ENCODE measurements at regions not wholly inside any gene's neighbourhood (a gene's known extent, or its start where the extent isn't known, plus 50 kb on each side); places are given as distances from the start of the nearest gene placed in this dataset.

- Histone ChIP-seq H3K27ac (ENCODE audit: low read depth in 1 of 2, low read length in 2 of 2) (no peak overlapping the region), H3K9me3 (ENCODE audit: control insufficient read depth in 1 of 2, insufficient read depth in 1 of 2, low read length in 2 of 2) (no peaks in the 10 kb centered on the region), H3K4me3 (ENCODE audit: low read length) (no peak overlapping the region), H3K27me3 (ENCODE audit: control insufficient read depth in 1 of 2, insufficient read depth in 2 of 2, low read length in 2 of 2) (no peaks in the 10 kb centered on the region), H3K36me3 (ENCODE audit: insufficient read depth, low read length) (no peaks in the 10 kb centered on the region), H3K4me1 (ENCODE audit: insufficient read depth, low read length) (no peaks in the 10 kb centered on the region)
- CTCF ChIA-PET, result interaction anchor here (1.5 kb wide), 1 partner anchor 32 kb away, joined by 3 read pairs; no protein-coding TSS in a partner anchor
- Mint-ChIP-seq H3K36me3 (ENCODE audit: low read depth) (no peaks in the 10 kb centered on the region), H3K4me3 (no peak overlapping the region), H3K27ac (no peak overlapping the region), H3K4me1 (ENCODE audit: low read depth) (no peaks in the 10 kb centered on the region), H3K27me3 (peaks cover 6% of the 10 kb centered on the region), H3K9me3 (peaks cover 2% of the 10 kb centered on the region)
- ATAC-seq (ENCODE audit: poor library complexity) (no peak), DNase-seq (no peak)
- intact Hi-C loops (cut with DNase I, micrococcal nuclease), result no loop called here
- POLR2A ChIA-PET, result no interaction called here
- no peak for TF ChIP-seq CTCF (IDR thresholded peaks at IDR 0.05)
Measured at GRCh38 chr12:75837700-75838099, 193.9 kb downstream of the PHLDA1 start.

GRCh38 chr12:75836533-75836932, 195.0 kb downstream of the PHLDA1 start:
- Histone ChIP-seq H3K4me1 (ENCODE audit: insufficient read depth, low read length) (no peaks in the 10 kb centered on the region), H3K9me3 (ENCODE audit: control insufficient read depth in 1 of 2, insufficient read depth in 1 of 2, low read length in 2 of 2) (no peaks in the 10 kb centered on the region), H3K4me3 (ENCODE audit: low read length) (no peak overlapping the region), H3K27me3 (ENCODE audit: control insufficient read depth in 1 of 2, insufficient read depth in 2 of 2, low read length in 2 of 2) (no peaks in the 10 kb centered on the region), H3K27ac (ENCODE audit: low read depth in 1 of 2, low read length in 2 of 2) (no peak overlapping the region), H3K36me3 (ENCODE audit: insufficient read depth, low read length) (no peaks in the 10 kb centered on the region)
- TF ChIP-seq CTCF (IDR thresholded peaks at IDR 0.05), result no peak
- H3K4me1 Mint-ChIP-seq (ENCODE audit: low read depth), result no peaks in the 10 kb centered on the region
- intact Hi-C loops (cut with DNase I, micrococcal nuclease), result no loop called here
- ATAC-seq (ENCODE audit: poor library complexity), result no peak
- CTCF ChIA-PET, result interaction anchor here (0.8 kb wide), 1 partner anchor 11 kb away, joined by 3 read pairs; no protein-coding TSS in a partner anchor
- peaks cover 6% of the 10 kb centered on the region for H3K27me3 Mint-ChIP-seq
- POLR2A ChIA-PET, result no interaction called here
- peaks cover 2% of the 10 kb centered on the region for H3K9me3 Mint-ChIP-seq
- no peaks in the 10 kb centered on the region for H3K36me3 Mint-ChIP-seq (ENCODE audit: low read depth)
- no peak overlapping the region for H3K27ac Mint-ChIP-seq
- no peak for DNase-seq
- no peak overlapping the region for H3K4me3 Mint-ChIP-seq

GRCh38 chr12:75834591-75834990, 197.0 kb downstream of the PHLDA1 start:
- no peak overlapping the region for H3K27ac Mint-ChIP-seq
- CTCF ChIA-PET, result no interaction called here
- H3K9me3 ChIP-seq (ENCODE audit: control insufficient read depth in 1 of 2, insufficient read depth in 1 of 2, low read length in 2 of 2), result no peaks in the 10 kb centered on the region
- no peak for DNase-seq
- no peaks in the 10 kb centered on the region for H3K36me3 Mint-ChIP-seq (ENCODE audit: low read depth)
- H3K27me3 ChIP-seq (ENCODE audit: control insufficient read depth in 1 of 2, insufficient read depth in 2 of 2, low read length in 2 of 2), result no peaks in the 10 kb centered on the region
- intact Hi-C loops (cut with DNase I, micrococcal nuclease), result no loop called here
- H3K36me3 ChIP-seq (ENCODE audit: insufficient read depth, low read length), result no peaks in the 10 kb centered on the region
- no peak overlapping the region for H3K4me3 Mint-ChIP-seq
- peaks cover 6% of the 10 kb centered on the region for H3K27me3 Mint-ChIP-seq
- H3K27ac ChIP-seq (ENCODE audit: low read depth in 1 of 2, low read length in 2 of 2), result no peak overlapping the region
- peaks cover 2% of the 10 kb centered on the region for H3K9me3 Mint-ChIP-seq
- no peak overlapping the region for H3K4me3 ChIP-seq (ENCODE audit: low read length)
- POLR2A ChIA-PET, result no interaction called here
- ATAC-seq (ENCODE audit: poor library complexity), result no peak
- H3K4me1 Mint-ChIP-seq (ENCODE audit: low read depth), result no peaks in the 10 kb centered on the region
- no peak for TF ChIP-seq CTCF (IDR thresholded peaks at IDR 0.05)
- H3K4me1 ChIP-seq (ENCODE audit: insufficient read depth, low read length), result no peaks in the 10 kb centered on the region

All from CD4-positive, alpha-beta T cell (primary cell).